DMS114 treated with DMSO at 0.1 percent for 48 hours (cell line): ENCODE measurements at regions not wholly inside any gene's neighbourhood (a gene's known extent, or its start where the extent isn't known, plus 50 kb on each side); places are given as distances from the start of the nearest gene placed in this dataset.
"Not testable (repeated sequence)": the region's sequence is repeated elsewhere in the genome, so short reads cannot be mapped to it uniquely, and the experiment has no call there.

Experiments used
- DNase-seq: peaks from one replicate; lab custom pipeline; 2025; ENCODE audit not compliant: unreplicated experiment; lab: John Stamatoyannopoulos, UW

DNA sequence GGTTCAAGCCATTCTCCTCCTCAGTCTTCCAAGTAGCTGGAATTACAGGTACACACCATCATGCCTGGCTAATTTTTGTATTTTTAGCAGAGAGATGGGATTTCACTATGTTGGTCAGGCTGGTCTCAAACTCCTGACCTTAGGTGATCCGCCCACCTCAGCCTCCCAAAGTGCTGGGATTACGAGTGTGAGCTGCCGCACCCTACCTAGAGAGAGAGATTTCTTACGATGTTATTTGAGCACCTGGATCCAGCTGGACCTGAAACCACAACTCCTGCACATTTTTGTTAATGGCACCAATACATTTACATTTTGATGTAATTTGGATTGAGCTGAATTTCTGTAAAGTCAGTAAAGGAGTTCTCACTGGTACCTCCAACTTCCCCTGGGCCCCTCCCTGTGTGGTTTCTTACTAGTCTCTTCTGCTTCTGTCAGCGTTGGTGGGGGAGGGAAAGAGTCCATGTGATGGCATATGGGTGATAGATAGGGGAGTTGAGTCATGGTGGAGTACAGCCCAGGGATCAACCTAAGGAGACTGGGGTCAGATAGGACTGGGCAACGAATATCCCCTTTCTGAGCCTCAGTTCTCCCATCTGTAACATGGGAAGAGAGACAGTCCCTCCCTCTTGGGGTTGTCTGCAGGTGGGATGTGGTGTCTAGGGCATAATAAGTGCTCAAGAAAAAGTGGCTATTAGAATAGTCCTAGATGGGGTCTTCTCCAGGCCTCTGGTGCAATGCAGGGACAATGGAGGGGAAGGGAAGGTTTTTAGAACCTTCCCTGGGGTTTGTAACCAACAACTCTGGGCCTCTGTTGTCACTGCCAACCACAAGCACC lies 83.3 kb upstream of the MED13L start:
- DNase-seq: no peak

DNA sequence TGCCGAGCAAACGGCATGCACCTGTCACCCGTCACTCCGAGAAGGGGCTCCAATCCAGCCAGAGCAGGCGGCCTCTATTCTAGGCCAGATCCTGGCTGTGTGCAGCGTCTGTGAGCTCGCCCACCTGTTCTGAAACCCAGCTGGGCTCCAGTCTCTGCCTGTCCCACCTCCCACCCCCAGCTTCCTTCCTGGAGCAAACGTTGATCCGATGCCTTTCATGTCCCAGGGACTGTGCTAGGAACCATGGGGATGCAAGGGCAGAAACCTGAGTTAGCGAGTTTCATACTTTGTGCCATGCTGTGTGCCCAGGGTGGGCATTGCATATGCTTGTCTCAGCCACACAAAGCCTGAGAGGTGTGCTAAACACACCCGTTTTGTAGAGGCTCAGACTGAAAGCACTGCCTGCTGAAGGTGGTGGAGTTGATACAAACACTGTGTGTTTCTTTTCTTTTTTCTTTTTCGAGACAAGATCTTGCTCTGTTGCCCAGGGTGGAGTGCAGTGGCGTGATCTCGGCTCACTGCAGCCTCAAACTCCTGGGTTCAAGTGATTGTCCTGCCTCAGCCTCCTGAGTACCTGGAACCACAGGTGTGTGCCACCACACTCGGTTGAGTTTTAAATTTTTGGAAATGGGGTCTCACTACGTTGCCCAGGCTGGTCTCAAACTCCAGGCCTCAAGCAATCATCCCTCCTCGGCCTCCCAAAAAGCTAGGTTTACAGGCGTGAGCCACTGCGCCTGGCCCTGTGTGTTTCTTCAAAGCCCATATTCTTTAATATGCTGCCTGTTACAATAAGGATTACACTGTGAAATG lies 84.1 kb upstream of the MED13L start:
- DNase-seq: no peak

DNA sequence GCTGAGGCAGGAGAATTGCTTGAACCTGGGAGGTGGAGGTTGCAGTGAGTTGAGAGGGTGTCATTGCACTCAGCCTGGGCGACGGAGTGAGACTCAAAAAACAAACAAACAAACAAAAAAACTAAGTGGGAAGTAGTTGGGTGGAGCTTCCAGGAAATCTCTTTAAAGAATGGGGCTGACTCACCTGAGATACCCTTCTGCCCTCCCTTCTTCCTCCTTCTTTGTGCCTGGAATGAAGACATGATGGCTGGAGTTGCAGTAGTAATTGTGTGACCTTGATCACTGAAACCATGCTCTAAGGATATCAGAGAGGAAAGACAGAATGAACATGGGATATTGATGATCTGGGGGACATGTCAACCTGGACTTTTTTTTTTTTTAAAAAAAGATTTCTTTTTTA lies 87.6 kb upstream of the MED13L start:
- DNase-seq: no peak

DNA sequence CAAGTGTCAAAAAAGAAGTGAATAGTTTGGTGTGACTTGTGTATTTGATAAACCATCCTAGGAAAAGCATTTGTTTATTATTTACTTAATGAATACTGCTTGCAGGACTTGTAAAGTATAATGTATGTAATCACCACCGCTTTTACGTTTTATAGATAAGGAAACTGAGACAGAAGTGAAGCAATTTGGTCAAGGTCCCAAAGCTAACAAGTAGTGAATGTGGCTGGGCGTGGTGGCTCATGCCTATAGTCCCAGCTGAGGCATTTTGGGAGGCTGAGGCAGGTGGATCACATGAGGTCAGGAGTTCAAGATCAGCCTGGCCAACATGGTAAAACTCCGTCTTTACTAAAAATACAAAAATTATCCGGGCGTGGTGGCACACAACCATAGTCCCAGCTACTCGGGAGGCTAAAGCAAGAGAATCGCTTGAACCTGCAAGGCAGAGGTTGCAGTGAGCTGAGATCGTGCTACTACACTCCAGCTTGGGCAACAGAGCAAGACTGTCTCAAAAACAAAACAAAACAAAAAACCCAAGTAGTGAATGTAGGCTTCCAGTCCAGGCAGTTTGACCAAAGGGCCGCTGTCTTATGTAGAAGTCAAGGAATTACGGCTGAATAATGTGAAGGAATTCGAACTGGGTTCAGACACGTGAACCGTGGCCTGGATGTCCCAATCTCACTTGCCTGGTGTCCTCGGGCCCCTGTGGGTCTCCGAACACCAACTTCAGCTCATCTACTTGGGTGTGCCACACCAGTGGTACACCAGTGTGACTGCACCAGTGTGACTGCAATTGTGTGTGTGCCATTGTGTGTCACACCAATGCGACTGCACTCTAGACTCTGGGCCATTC lies 88.3 kb upstream of the MED13L start:
- no peak for DNase-seq

DNA sequence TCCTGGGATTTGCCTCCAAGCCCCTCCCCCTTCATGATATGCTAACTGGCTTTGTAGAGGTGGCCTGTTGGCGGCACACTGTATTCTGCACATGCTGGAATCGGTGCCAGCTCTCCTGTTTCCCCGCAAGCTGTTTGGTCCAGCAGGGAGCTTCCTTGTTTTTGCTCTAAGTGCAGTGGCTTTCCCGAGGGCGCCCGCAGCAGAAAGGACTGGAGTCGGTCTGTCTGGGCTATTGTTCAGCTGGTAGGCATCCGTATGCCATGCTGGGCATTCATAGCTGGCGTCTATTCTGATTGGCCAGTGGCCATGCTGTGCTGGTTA lies 88.9 kb upstream of the MED13L start:
- DNase-seq: no peak

DNA sequence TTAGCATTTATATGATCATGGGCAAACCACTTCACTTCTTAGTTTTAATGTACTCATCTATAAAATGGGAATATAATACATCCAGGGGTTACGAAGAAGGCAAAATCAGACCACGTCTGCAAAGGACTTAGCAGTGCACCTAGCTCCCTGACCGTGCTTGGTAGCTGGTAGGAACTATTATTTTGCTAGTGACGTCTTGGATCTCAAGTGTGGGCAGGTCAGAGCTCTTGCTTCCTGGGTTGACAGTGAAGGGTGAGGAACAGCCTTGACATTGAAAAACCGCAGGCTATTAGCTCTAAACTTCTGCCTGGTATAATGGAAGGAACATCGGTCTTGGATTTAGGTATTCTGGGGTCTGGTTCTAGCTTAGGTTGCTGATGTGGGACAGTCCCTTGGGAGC lies 89.3 kb upstream of the MED13L start:
- DNase-seq: no peak

DNA sequence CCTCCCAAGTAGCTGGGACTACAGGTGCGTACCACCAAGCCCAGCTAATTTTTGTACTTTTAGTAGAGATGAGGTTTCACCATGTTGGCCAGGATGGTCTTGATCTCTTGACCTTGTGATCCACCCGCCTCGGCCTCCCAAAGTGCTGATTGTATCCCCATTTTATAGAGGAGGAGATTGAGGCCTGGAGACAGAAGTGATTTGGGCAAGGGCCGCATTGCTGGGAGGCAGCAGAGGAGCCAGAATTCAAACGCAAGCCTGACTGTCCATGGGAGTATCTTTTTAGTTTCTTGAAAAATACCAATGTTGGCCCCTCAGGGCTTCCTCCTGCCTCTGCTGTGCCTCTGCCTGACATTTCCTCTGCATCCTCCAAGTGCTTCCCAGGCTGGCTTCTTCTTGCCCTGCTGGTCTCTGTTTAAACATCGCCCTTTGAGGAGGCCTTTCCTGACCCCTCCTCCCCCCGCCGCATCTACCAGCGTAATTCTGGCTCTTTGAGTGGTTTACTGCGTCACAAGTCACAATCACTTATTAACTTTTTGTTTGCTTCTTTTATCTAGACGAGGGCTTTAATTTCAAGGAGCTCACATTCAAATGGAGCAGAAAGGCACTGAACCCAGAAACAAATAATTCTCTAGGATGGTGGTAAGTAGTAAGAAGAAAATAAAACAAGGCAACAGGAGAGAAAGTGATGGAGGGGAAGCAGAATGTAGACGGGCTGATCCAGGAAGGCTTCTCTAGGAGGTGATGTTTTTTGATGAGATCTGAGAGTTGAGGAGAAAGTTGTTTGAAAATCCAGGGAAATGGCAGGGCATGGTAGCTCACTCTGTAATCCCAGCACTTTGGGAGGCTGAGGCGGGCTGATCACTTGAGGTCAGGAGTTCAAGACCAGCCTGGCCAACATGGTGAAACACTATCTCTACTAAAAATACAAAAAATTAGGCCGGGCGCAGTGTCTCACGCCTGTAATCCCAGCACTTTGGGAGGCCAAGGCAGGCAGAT lies 91.0 kb upstream of the MED13L start:
- no peak for DNase-seq

DNA sequence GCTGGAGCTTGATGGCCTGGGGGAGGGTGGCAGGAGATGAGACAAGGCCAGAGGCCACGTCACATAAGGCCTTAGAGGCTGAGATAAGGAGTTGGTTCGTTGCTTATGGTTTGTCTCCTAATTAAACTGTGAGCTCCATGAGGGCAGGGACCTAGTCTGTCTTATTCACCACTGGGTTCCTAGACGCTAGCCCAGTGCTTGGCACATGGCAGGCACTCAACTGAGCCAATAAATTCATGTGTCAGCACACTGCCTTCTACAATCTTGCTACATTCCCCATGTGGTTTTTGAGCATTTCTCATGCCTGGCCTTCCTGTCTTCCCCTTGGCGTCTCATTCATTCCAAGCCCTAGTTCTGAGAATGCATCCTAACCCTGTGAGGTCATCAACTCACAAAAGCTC lies 92.5 kb upstream of the MED13L start:
- no peak for DNase-seq

DNA sequence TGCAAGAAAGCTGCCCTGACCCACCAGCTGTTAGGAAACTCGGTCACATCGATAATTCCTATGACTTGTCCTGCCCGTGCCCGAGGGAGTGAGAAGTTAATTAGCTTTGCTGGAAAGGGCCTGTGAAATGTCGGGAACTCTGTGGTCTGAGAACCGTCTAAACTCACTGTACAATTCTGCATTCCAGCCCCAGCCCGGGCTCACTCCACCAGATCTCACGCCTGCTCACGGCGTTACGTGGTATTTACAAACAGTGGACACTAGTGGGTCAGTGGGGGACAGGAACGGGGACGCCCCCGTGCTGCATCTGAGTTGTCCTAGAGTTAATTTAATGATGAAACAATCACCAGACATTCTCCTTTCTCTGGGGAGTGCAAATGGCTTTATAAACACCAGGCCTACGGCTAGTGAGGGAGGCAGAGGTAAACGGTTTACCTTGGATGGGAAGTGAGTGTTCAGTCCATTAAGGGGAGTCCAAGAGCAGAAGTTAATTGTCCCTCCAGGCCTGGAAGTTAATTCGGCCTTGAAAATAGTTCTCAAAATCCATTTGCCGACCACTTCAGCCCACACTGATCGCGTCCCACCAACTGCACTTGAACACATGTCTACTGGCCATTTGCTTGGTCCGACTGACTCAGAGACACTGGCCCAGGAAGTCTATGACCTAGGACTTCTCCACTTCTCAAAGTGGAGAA lies 93.5 kb upstream of the MED13L start:
- no peak for DNase-seq

DNA sequence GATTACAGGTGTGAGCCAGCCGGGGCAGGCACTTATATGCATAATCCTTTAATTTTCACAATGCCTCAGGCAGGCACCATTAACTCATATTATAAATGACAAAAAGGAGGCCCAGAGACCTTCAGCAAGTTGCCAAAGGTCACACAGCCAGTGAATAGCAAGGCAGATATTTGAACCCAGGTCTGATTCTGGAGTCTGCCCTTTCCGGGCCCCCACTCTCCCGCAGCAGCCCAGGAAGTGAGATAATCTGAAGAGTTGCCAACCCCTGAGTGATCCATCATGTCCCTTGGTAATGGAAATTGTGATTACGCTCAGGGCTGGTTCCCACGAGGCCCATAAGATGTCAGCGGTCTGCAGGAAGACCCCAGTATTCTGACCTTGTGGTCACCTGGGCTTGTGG lies 95.3 kb upstream of the MED13L start:
- no peak for DNase-seq

DNA sequence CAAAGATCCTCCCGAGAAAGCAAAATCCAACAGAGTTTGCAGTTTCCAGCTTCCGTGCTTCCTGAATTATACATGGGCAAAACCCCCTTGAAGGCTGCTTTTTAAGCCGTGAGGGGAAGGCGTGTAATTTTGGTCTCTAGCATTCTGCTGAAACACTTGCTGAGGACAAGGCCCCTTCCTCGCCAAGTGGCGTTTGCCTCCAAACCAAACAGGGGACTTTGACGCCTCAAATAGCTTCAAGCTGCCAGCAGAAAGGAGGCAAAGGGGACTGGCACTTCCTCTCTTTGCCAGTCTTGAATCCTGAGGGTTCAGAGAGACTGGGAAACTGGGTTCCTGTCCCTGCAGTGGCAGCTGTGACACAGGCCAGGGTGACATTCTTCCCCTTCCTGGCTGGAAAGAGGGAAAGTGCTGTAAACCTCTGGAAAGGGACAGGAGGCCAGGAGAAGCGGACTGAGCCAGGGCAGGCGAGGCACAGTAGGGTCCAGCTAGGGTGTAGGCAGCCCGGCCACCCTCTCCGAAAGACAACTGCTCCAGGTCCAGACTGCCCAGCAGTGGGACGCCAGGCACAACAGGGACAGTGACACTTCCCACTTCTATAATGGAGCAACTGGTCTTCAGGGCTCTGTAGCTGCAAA lies 96.2 kb upstream of the MED13L start:
- DNase-seq: no peak

DNA sequence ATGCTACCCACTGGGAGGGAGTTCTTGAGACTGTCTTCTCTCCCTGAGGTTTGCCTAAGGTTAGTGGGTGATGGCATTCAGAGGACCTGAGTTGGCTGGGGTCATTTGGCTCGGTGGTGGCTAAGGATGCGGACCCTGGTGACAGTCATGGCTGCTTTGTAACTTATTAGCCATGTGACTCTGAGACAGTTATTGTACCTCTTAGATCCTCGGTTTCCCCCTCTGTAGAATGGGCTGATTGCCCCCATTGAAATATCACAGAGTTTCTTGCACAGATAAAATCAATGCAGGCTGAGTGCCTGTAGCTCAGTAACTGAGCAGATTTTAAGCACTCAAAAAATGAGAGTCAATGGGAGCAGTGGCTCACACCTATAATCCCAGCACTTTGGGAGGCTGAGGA lies 96.7 kb upstream of the MED13L start:
- DNase-seq: no peak

DNA sequence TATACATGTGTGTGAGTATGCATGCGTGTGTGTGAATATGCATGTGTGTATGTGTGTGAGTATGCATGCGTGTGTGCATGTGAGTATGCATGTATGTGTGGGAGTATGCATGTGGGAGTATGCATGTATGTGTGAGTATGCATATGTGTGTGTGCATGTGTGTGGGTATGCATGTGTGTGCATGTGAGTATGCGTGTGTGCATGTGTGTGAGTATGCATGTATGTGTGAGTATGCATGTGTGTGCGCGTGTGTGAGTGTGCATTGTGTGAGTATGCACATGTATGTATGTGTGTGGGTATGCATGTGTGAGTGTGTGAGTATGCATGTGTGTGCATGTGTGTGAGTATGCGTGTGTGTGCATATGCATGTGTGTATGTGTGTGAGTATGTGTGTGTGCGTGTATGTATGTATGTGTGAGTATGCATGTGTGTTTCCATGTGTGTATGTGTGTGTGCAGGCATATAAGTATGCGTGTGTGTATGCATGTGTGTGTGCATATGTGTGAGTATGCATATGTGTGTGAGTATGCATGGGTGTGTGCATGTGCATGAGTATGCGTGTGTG lies 97.9 kb upstream of the MED13L start:
- DNase-seq: no peak

DNA sequence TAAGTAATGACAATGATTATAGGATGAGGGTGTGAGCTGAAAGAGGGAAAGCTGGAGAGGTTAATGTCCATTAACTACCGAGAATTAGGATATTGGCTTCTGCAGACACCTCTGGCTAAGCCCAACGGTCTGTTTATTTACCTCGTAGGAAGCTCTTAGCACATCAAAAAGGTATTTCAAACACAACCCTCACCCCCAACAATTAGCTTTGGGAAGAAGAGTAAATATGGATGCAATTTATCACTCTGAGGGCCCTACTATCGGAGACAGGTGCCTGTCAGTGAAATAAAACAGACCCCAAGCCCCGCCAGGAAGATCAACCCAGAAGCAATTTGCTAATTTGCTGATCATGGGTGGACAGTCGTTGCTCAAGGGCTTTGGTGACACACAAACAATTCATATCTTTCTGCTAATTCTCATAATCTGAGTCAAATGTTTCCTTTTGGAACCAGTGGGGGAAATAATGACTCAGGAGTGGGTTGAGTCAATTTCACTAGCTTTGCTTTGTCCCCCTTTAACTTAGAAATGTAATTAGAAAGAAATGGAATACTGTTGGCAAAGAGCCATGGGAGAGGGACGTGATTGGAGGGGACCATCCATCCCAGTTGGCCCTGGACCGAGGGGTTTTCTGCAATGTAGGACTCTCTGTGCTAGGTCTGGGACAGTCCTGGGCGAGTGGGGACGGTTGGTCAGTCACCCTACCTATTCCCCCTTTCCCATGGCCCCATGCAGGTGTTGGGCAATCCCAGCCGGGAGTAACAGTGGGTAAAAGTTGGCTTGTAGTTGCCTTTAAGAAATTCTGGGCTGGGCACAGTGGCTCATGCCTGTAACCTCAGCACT lies 99.1 kb upstream of the MED13L start:
- no peak for DNase-seq

DNA sequence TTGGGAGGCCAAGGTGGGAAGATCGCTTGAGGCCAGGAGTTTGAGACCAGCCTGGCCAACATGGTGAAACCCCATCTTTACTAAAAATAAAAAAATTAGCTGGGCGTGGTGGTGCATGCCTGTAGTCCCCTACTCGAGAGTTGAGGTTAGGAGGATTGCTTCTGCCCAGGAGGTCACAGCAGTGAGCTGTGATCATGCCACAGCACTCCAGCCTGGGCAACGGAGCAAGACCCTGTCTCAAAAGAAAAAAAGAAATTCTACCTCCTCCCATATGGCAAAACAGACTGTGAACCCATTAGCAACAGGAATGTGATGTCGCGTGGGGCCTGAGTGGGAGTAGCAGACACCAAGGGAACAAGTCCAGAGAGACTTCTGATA lies 99.7 kb upstream of the MED13L start:
- not testable (repeated sequence) for DNase-seq

DNA sequence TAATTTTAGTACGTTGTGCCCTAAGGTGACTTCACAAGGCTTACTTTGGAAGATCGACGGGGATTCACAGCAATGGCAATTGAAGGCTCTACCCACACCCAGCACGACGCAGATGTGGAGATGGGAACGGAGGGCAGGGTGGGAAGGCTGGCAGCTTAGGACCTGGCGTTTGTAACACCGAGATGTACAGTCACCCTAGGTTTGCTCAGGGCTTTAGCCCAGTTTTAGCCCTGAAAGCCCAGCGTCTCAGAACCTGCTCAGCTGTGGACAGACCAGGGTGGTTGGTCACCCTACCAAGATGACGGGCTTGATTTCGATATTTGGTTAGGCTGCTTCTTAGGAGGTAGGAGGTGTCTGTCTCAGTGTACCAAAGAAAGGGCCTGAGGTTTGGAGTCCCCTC lies 100.5 kb upstream of the MED13L start:
- no peak for DNase-seq

DNA sequence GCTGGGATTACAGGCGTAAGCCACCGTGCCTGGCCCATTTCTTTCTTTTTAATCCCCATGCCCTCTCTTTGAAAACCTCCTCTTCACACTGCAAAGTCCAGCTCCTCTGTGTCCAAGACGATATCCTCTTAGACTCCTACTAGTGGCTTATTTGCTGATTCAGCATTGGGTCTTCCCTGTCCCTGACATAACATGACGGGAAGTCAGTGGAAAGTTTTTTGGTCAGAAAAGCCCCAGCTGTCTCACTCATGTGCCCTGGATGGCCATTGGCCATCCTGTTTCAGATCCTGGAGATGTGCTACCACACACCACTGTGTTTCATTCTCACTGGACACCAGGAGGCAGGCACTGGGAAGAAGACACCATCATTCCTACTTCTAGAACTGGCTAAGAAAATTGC lies 102.6 kb upstream of the MED13L start:
- no peak for DNase-seq

DNA sequence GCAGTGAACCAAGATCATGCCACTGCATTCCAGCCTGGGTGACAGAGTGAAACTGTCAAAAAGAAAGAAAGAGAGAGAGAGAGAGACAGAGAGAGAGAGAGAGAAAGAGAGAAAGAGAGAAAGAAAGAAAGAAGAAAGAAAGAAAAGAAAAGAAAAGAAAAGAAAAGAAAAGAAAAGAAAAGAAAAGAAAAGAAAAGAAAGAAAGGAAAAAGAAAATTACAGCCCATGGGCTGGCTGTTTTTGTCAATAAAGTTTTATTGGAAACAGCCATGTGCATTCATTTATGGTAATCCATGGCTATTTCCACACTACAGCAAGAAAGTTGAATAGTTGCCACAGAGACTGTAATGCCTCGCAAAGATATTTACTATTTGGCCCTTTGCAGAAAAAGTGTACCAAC lies 103.2 kb upstream of the MED13L start:
- DNase-seq: not testable (repeated sequence)
